GM21360 (cell line): ENCODE measurements at regions not wholly inside any gene's neighbourhood (a gene's known extent, or its start where the extent isn't known, plus 50 kb on each side); places are given as distances from the start of the nearest gene placed in this dataset.
"Not testable (repeated sequence)": the region's sequence is repeated elsewhere in the genome, so short reads cannot be mapped to it uniquely, and the experiment has no call there.

ENCODE experiments used
- ATAC-seq: cut with Tn5 transposase; IDR thresholded peaks from one replicate; pipeline ENCODE4 v1.9.1; 2021; ENCODE audit warnings: mild to moderate bottlenecking, moderate library complexity; ENCODE audit not compliant: unreplicated experiment

DNA sequence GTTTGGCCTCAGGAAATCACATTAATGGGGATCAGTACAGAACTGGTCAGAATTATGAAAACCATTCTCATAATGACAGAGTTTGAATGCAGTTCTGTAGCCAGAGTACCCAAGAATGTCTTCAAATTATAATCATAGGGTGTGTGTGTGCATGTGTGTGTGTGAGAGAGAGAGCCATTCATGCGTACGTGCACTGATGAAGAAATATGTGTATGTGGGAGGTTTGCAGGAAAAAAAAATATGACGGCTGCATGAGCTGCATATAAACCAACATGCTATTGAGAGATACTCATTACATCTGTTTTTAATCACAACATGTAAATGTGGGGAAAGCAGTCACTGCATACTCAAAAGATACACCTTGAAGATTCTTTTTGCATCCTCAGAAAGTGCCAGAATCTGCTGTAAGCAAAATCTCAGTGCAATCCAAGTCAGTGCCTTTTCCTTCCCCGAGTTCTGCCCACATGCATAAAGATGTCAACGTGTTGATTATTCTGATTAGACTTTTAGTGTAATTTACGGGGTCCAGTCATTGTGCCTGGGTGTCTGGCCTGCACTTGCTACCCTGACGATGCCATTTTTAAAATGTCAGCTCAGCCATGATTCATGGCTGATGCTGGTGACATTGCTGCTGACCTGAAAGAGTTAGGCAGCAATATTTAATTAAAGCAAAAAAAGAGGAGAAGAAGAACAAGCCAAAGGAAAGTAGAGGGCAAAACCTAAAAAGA, 378.7 kb upstream of the ZFHX3 start:
- ATAC-seq: no peak

DNA sequence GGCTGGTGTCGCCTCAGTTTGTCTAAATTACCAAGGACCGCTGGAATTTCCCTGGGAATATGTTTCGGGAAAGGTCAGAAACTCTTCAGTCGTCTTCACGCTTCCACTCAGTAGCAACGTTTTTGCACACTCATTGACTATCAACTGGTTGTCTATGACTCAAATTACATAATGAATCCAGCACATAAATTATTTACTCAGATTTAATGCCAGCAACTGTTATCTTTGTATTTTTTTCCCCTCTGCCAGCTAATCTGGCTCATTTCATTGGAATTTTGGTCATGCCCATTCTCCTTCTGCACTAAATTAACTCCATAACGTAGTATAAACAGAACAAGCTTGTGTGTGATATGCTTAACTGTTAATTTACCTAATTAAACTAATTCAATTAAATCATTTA, 372.7 kb upstream of the ZFHX3 start:
- ATAC-seq: no peak

DNA sequence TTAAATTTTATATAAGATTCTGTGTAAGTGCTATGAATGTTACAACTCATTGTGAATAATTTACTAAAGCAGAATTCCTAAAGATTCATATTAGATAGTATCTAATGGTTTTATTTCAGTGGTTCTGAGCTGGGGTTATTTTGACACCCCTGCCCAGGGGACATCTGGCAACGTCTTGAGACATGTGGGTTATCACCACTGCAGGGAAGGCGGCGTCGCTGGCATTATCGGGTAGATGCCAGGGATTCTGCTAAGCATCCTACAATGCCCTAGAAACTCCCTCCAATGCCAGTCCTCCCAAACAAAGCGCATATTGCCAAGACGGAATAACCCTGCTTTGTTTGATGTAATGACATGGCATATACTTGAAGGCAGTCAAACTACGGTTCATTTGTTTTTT, 372.3 kb upstream of the ZFHX3 start:
- no peak for ATAC-seq

DNA sequence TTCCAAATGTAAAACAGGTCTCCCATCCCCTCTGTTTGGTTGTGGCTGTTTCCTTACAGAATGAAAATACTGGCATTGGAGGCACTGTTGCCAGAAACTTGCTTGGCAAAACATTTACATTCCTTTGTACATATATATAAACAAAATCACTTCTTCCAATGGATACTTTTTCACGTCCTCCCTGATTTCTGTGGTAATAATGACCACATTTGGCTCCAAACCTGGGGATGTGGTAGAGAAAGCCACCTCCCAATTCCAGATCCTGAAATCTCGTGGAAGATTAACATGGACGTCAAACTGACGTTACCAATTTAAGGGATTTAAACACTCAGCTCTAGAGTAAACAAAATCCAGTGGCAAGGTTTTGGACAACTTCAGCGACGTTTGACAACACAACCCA, 370.8 kb upstream of the ZFHX3 start:
- ATAC-seq: no peak

- no peak for ATAC-seq
These were observed 370.1 kb upstream of the ZFHX3 start for GRCh38 chr16:73418051-73418450.

GRCh38 chr16:73415286-73415685, 367.4 kb upstream of the ZFHX3 start:
- no peak for ATAC-seq

- ATAC-seq: no peak
These were observed 366.7 kb upstream of the ZFHX3 start for GRCh38 chr16:73414638-73415037.

GRCh38 chr16:73413830-73414190, 365.9 kb upstream of the ZFHX3 start:
- no peak for ATAC-seq

DNA sequence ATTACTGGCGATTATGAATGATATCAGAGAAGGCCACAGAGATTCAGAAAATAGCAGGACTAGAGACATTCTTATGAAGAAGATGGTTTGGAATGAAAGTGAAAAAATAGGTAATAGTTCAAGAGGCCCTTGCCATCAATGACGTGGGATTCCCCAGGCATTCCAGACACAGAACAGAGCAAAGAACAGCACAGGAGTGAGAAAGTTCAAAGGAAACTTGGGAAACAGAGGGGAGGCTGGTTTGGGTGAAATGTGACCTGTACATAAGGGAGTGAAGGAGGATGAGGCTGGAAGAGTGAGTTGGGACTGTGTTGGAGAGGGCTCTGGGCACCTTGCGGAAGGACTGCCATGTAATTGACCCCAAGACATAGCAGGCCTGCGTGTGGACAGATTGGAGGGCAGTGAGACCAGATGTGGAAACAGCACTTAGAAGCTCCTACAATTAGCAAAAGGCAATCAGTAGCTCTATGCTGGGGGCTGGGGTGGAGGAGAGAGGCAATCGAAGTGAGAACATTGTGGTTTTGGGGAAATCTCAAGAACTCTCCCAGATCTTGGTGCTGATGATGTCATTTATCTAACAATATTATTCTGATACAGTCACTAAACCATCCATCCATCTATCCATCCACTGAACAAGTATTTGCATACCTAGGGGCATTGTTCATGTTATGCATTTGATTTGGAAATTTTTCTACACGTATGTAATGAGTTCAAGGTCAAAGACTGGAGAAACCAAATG, 365.3 kb upstream of the ZFHX3 start:
- ATAC-seq: no peak

- ATAC-seq: no peak
These were observed 364.5 kb upstream of the ZFHX3 start for GRCh38 chr16:73412416-73412815.

GRCh38 chr16:73408716-73409115, 360.8 kb upstream of the ZFHX3 start:
- no peak for ATAC-seq

DNA sequence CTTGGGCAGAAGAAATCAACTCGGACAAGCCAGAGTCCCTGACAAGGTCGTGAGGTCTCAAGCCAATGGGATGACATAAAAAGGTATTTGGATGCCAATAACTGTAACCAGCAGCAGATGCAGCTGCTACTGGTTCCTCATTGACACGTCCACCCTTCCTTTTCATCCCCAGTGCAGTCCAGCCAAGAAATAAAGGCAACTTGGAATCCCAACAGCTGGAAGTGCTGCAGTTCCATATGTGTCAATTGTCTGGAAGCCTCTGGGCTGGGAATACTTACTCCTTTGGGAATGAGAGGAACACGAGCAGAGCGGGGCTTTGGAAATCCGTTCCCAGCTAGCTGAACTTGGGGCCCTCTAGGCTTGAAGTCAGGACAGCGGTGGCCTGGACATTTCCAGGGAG, 360.4 kb upstream of the ZFHX3 start:
- ATAC-seq: no peak

GRCh38 chr16:73405851-73406250, 357.9 kb upstream of the ZFHX3 start:
- ATAC-seq: no peak

DNA sequence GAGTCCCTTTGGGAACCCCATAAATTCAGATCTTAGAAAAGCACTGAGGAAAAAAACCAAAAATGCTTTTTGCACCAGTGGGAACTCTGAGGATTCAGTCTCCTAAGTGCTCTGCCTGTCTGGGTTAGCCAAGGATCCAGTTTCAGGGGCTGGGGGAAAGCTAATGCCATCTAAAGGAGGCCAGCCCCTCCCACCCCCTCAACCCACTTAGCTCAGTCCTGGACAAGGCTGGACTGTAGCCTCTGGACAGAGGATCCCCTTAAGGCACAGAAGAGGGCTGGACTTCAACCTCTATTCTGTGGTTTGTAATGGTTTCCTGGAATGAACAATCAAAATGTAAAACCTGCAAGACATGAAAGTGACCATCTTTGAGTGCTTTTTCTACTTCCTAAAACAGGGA, 356.1 kb upstream of the ZFHX3 start:
- no peak for ATAC-seq

DNA sequence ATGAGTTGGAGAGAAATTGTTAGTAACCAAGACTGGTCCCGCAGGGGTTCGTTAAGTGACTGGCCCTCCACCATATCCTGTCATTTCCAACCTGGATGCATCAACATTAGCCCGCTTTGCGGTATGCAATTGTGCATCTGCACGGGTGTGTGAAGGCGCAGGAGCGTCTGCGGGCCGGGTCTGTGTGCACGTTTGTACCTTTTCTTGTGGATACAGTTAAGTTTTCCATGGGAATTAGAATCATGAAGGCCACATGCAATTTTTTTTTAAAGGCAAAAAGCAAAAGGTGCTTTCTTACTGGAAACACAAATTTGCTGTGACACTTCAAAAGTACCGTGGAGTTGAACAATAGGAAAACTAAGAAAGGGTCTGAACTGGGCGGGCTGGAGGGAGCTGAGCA, 355.4 kb upstream of the ZFHX3 start:
- ATAC-seq: no peak

DNA sequence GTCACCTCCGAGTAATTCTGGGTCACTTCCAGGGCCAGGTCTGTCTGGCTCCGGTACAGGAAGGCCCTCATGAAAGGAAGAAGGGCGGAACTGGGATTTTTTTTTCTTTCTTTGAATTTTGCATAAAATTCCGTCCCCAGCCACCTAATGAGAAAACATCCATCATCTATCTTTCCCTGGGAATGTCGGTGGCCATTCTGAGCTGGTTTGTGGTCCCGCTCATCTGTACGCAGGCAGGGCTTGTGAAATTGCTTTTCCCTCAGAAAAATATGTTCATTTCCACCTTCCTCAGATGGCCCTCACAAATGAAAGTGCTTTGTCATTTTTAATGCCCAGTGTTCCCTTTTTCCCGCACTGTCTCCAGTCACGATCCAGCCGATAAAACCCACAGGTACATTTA, 353.0 kb upstream of the ZFHX3 start:
- no peak for ATAC-seq

GRCh38 chr16:73399997-73400396, 352.1 kb upstream of the ZFHX3 start:
- ATAC-seq: no peak

GRCh38 chr16:73399486-73399885, 351.6 kb upstream of the ZFHX3 start:
- no peak for ATAC-seq

DNA sequence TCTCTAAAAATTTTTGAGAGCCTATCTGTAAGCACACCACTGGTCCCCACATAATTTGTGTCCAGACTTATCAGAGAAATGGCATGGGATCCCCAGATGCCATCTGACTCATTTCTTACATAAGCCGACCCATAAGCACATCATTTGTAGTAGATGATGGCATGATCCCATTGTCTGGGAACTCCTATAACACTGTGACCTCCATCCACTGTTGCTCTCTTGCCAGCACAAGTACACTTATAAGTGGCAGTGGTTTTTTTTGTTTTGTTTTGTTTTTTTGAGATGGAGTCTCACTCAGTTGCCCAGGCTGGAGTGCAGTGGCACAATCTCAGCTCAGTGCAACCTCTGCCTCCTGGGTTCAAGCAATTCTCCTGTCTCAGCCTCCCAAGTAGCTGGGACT, 350.7 kb upstream of the ZFHX3 start:
- ATAC-seq: not testable (repeated sequence)

DNA sequence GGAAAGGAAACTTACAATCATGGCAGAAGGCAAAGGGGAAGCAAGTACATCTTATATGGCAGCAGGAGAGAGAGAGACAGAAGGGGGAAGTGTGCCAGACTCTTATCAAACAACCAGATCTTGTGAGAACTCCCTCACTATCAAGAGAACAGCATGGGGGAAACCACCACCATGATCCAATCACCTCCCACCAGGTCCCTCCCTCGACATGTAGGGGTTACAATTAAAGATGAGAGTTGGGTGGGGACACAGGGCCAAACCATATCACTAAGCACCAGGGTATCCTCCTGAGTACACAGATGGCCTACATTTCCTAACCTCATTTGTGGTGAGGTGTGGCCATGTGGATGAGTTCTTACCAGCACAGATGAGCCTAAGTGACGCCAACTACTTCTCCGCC, 348.6 kb upstream of the ZFHX3 start:
- ATAC-seq: no peak

DNA sequence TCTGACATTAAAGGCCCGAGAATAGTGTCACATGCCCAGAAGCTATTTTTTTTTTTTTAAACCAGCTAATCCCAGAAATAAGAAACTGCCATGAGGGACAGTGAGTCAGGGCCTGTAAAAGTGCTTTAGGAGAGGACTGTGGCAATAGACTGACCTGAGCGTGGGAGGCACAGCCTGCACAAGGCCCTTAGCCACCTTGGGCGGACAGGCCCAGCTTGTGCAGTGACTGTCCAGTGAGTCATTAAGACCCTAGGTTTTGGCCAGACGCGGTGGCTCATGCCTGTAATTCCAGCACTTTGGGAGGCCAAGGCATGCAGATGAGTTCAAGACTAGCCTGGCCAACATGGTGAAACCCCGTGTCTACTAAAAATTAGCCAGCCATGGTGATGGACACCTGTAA, 343.0 kb upstream of the ZFHX3 start:
- ATAC-seq: no peak

- ATAC-seq: no peak
These were observed 342.6 kb upstream of the ZFHX3 start for GRCh38 chr16:73390491-73390890.

DNA sequence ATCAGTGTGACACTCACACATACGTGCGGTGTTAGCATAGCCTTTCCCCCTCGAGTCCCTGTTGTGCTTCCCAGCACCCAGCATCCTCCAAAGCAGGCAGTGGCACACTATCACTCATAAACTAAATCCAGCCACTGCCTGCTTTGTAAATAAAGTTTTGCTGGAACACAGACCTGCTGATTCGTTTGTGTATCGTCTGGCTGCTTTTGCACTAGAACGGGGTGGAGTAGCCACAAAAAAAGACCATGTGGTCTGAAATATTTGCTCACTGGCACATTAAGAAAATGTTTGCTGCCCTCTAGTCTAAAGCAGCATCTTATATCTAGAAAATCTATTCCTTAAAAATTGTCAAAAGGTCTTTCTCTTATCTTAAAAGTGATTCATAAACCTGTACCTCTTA, 341.2 kb upstream of the ZFHX3 start:
- ATAC-seq: no peak
